Neural progenitor cell (in vitro differentiated cells): ENCODE measurements at regions not wholly inside any gene's neighbourhood (a gene's known extent, or its start where the extent isn't known, plus 50 kb on each side); places are given as distances from the start of the nearest gene placed in this dataset.

Experiments used
- DNase-seq: peaks from one replicate; pipeline ENCODE4 v3.0.0-alpha.2; 2016; ENCODE audit warnings: low spot score
- H2AFZ ChIP-seq: fragments of 200-600 bp; sonication (generic); replicated peaks from 2 replicates; pipeline ENCODE4 v1.6.1; 2016; ENCODE audit warnings: antibody characterized with exemption
- H3F3A ChIP-seq: fragments of 200-600 bp; sonication (generic); 2 replicates; pipeline ENCODE4 v1.6.1; 2016; ENCODE audit warnings: antibody characterized with exemption, low read depth
- H3K27ac ChIP-seq: fragments of 200-600 bp; sonication (generic); 2 replicates; pipeline ENCODE4 v1.5.1; 2016; ENCODE audit warnings: mild to moderate bottlenecking
- H3K27me3 ChIP-seq: fragments of 200-600 bp; sonication (generic); 2 replicates; pipeline ENCODE4 v1.6.1; 2016; ENCODE audit warnings: mild to moderate bottlenecking, moderate library complexity
- H3K36me3 ChIP-seq: fragments of 200-600 bp; sonication (generic); 2 replicates; pipeline ENCODE4 v1.5.1; 2016
- H3K4me1 ChIP-seq: fragments of 200-600 bp; sonication (generic); 2 replicates; pipeline ENCODE4 v1.6.1; 2016; ENCODE audit warnings: mixed run types
- H3K4me2 ChIP-seq: fragments of 200-600 bp; sonication (generic); 2 replicates; pipeline ENCODE4 v1.6.1; 2016
- H3K4me3 ChIP-seq: fragments of 200-600 bp; sonication (generic); 2 replicates; pipeline ENCODE4 v1.5.1; 2016
- H3K79me2 ChIP-seq: fragments of 200-600 bp; sonication (generic); 2 replicates; pipeline ENCODE4 v1.6.1; 2016; ENCODE audit warnings: low read depth
- H3K9ac ChIP-seq: fragments of 200-600 bp; sonication (generic); 2 replicates; pipeline ENCODE4 v1.6.1; 2016
- H3K9me3 ChIP-seq: fragments of 200-600 bp; sonication (generic); 2 replicates; pipeline ENCODE4 v1.5.1; 2016; ENCODE audit warnings: low read depth
- H4K20me1 ChIP-seq: fragments of 200-600 bp; sonication (generic); 2 replicates; pipeline ENCODE4 v1.6.1; 2016; ENCODE audit warnings: low read depth
- H3K27ac Mint-ChIP-seq: 3 replicates; pipeline ENCODE4 v1.8.0; 2021; ENCODE audit warnings: mixed read lengths
- H3K27me3 Mint-ChIP-seq: 2 replicates; pipeline ENCODE4 v1.8.0; 2022; ENCODE audit warnings: low read depth, mild to moderate bottlenecking, inconsistent platforms, moderate library complexity, mixed read lengths; ENCODE audit not compliant: insufficient read depth
- H3K36me3 Mint-ChIP-seq: 3 replicates; pipeline ENCODE4 v1.8.0; 2021; ENCODE audit warnings: mixed read lengths
- H3K4me1 Mint-ChIP-seq: 3 replicates; pipeline ENCODE4 v1.8.0; 2021; ENCODE audit warnings: mixed read lengths
- H3K4me3 Mint-ChIP-seq: 3 replicates; pipeline ENCODE4 v1.8.0; 2021; ENCODE audit warnings: mild to moderate bottlenecking, moderate library complexity, mixed read lengths
- H3K9me3 Mint-ChIP-seq: 3 replicates; pipeline ENCODE4 v1.8.0; 2020; ENCODE audit warnings: mixed read lengths
- CTCF ChIP-seq: fragments of 200-600 bp; sonication (generic); IDR thresholded peaks from 2 replicates; pipeline ENCODE4 v1.5.1; 2017; ENCODE audit warnings: antibody characterized with exemption, mild to moderate bottlenecking
- EZH2 ChIP-seq: fragments of 200-600 bp; sonication (generic); IDR thresholded peaks from 2 replicates; pipeline ENCODE4 v1.6.1; 2017; ENCODE audit warnings: antibody characterized with exemption, mild to moderate bottlenecking, moderate library complexity
- EZH2phosphoT487 ChIP-seq: fragments of 200-600 bp; sonication (generic); IDR thresholded peaks from 2 replicates; pipeline ENCODE4 v1.6.1; 2017; ENCODE audit warnings: antibody characterized with exemption

- TF ChIP-seq EZH2, result no peak
- no peak for TF ChIP-seq CTCF
- TF ChIP-seq EZH2phosphoT487, result no peak
Measured at GRCh38 chr12:90497923-90498545, 456.9 kb downstream of the CCER1 start.

DNA sequence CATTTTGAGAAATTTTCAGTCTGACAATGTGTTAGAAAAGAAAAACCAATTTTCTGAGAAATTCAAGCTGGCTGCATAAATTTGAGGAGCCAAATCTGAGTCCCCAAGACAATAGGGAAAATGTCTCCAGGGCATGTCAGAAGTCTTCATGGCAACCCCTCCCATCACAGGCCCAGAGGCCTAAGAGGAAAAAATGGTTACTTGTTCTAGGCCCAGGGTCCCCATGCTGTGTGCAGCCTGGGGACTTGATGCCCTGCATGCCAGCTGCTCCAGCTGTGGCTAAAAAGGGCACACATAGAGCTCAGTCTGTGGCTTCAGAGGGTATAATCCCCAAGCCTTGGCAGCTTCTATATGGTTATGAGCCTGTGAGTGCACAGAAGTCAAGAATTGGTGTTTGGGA lies 464.6 kb downstream of the CCER1 start:
- TF ChIP-seq EZH2phosphoT487, result no peak
- TF ChIP-seq CTCF, result no peak
- TF ChIP-seq EZH2, result no peak

More at GRCh38 chr12:90497923-90498545, 456.9 kb downstream of the CCER1 start:
- H3K27ac Mint-ChIP-seq, result no peak overlapping the region
- no peaks in the 10 kb centered on the region for H3K9me3 Mint-ChIP-seq
- no peaks in the 10 kb centered on the region for H3K36me3 Mint-ChIP-seq
- Histone ChIP-seq H3K9ac (no peak overlapping the region), H3K4me2 (no peak overlapping the region), H3K27me3 (no peaks in the 10 kb centered on the region), H4K20me1 (no peaks in the 10 kb centered on the region), H3K36me3 (no peaks in the 10 kb centered on the region), H3K79me2 (no peaks in the 10 kb centered on the region), H3K4me3 (no peak overlapping the region), H3K27ac (no peak overlapping the region), H3F3A (no peaks in the 10 kb centered on the region), H3K4me1 (no peaks in the 10 kb centered on the region), H3K9me3 (no peaks in the 10 kb centered on the region), H2AFZ (no peak overlapping the region)
- no peak for DNase-seq
- H3K27me3 Mint-ChIP-seq, result peaks cover 4% of the 10 kb centered on the region
- H3K4me1 Mint-ChIP-seq, result no peaks in the 10 kb centered on the region
- no peak overlapping the region for H3K4me3 Mint-ChIP-seq

DNA sequence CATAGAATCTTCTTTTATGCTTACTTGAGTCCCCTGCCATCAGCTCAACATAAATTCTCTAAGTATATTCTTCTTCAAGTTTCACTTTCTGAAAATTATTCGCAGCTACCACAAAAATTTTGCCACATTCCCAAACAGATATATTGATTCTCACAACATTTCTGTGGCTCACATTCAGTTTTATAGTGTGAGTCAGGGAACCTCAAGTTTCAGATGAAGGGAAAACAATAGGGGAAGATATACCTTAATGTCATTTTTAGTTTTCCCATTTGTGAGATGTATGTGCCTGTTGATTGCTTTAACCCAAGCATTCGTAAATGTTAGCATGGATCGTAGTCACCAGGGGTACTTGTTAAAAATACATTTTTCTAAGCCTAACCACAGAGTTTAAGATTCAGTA lies 465.8 kb downstream of the CCER1 start:
- H3K4me3 Mint-ChIP-seq, result no peak overlapping the region
- H4K20me1 ChIP-seq, result no peaks in the 10 kb centered on the region
- H3K4me3 ChIP-seq, result no peak overlapping the region
- no peak overlapping the region for H2AFZ ChIP-seq
- H3K4me1 ChIP-seq, result no peaks in the 10 kb centered on the region
- H3K36me3 ChIP-seq, result no peaks in the 10 kb centered on the region
- no peaks in the 10 kb centered on the region for H3F3A ChIP-seq
- H3K9ac ChIP-seq, result no peak overlapping the region
- no peaks in the 10 kb centered on the region for H3K27me3 ChIP-seq
- H3K9me3 ChIP-seq, result no peaks in the 10 kb centered on the region
- H3K79me2 ChIP-seq, result no peaks in the 10 kb centered on the region
- DNase-seq, result no peak
- TF ChIP-seq CTCF (no peak), EZH2 (no peak), EZH2phosphoT487 (no peak)
- no peaks in the 10 kb centered on the region for H3K27me3 Mint-ChIP-seq
- no peak overlapping the region for H3K27ac ChIP-seq
- H3K27ac Mint-ChIP-seq, result no peak overlapping the region
- peaks cover 2% of the 10 kb centered on the region for H3K36me3 Mint-ChIP-seq
- no peaks in the 10 kb centered on the region for H3K4me1 Mint-ChIP-seq
- no peak overlapping the region for H3K4me2 ChIP-seq
- H3K9me3 Mint-ChIP-seq, result peaks cover 22% of the 10 kb centered on the region

More for the DNA sequence above, 464.6 kb downstream of the CCER1 start:
- Mint-ChIP-seq H3K36me3 (peaks cover 2% of the 10 kb centered on the region), H3K9me3 (peaks cover 22% of the 10 kb centered on the region), H3K27ac (no peak overlapping the region), H3K4me1 (no peaks in the 10 kb centered on the region), H3K4me3 (no peak overlapping the region), H3K27me3 (peaks cover 3% of the 10 kb centered on the region)
- Histone ChIP-seq H3K9ac (no peak overlapping the region), H3K4me3 (no peak overlapping the region), H4K20me1 (no peaks in the 10 kb centered on the region), H3K9me3 (no peaks in the 10 kb centered on the region), H3K27me3 (no peaks in the 10 kb centered on the region), H3K4me1 (no peaks in the 10 kb centered on the region), H3K36me3 (no peaks in the 10 kb centered on the region), H3F3A (no peaks in the 10 kb centered on the region), H3K4me2 (no peak overlapping the region), H2AFZ (no peak overlapping the region), H3K79me2 (no peaks in the 10 kb centered on the region), H3K27ac (no peak overlapping the region)
- DNase-seq, result no peak
